H1 (cell line): ENCODE measurements at regions not wholly inside any gene's neighbourhood (a gene's known extent, or its start where the extent isn't known, plus 50 kb on each side); places are given as distances from the start of the nearest gene placed in this dataset.

Experiments used
- CTCF ChIA-PET: fragments of 300-600 bp; sonication (Branson Sonifier 250); formaldehyde crosslinking; loops from one replicate; lab custom pipeline; 2021; ENCODE audit not compliant: partially characterized antibody; lab: Charles Lee
- POLR2A ChIA-PET: fragments of 300-600 bp; sonication (Branson Sonifier 250); formaldehyde crosslinking; loops from one replicate; lab custom pipeline; 2021; ENCODE audit warnings: inconsistent platforms; ENCODE audit not compliant: partially characterized antibody; lab: Charles Lee
- DNase-seq, 2 experiments: peaks; one replicate each; pipeline versions ENCODE4 v3.0.0 to v3.0.0-alpha.2; 2010 to 2022; ENCODE audit warnings: low spot score in 2 of 2, low read depth in 1 of 2, mixed read lengths in 1 of 2
- FAIRE-seq: peaks from 2 replicates; lab custom pipeline; 2011; peaks lifted over from hg19 to GRCh38; lab: Jason Lieb, UNC
- H2AFZ ChIP-seq: 2 replicates; pipeline ENCODE4 v1.8.1; 2012; ENCODE audit warnings: low read length, inconsistent platforms
- H2AK5ac ChIP-seq: 2 replicates; pipeline ENCODE4 v1.6.1; 2013; ENCODE audit warnings: low read depth, low read length
- H2BK120ac ChIP-seq: replicated peaks from 2 replicates; pipeline ENCODE3; 2013; ENCODE audit warnings: low read depth, low read length, inconsistent platforms
- H2BK12ac ChIP-seq: 2 replicates; pipeline ENCODE4 v1.6.1; 2013; ENCODE audit warnings: low read depth, low read length
- H2BK15ac ChIP-seq: 2 replicates; pipeline ENCODE4 v1.6.1; 2013; ENCODE audit warnings: low read length
- H2BK20ac ChIP-seq: 2 replicates; pipeline ENCODE4 v1.6.1; 2013; ENCODE audit warnings: low read length
- H2BK5ac ChIP-seq: 2 replicates; pipeline ENCODE4 v1.6.1; 2013; ENCODE audit warnings: low read depth, low read length
- H3K14ac ChIP-seq: 2 replicates; pipeline ENCODE4 v1.6.1; 2013; ENCODE audit warnings: inconsistent platforms; ENCODE audit not compliant: insufficient read length
- H3K18ac ChIP-seq: 2 replicates; pipeline ENCODE4 v1.6.1; 2013; ENCODE audit warnings: low read length; ENCODE audit errors: extremely low read depth
- H3K23ac ChIP-seq: 2 replicates; pipeline ENCODE4 v1.6.1; 2013; ENCODE audit warnings: inconsistent platforms; ENCODE audit not compliant: insufficient read length
- H3K23me2 ChIP-seq: 2 replicates; pipeline ENCODE4 v1.6.1; 2013; ENCODE audit warnings: low read depth, low read length
- H3K27ac ChIP-seq: 2 replicates; pipeline ENCODE4 v1.6.1; 2011; ENCODE audit warnings: low read depth, low read length, inconsistent platforms
- H3K27me3 ChIP-seq, 4 experiments: replicated peaks in 1 of 4; 1 replicate in 1 of 4; 2 replicates in 3 of 4; pipeline versions ENCODE4 v1.6.1 to v1.8.1; 2011 to 2013; ENCODE audit warnings: low read length in 3 of 4, mild to moderate bottlenecking in 3 of 4, inconsistent platforms in 2 of 4, mixed read lengths in 2 of 4, moderate library complexity in 1 of 4; ENCODE audit not compliant: control insufficient read depth in 3 of 4, insufficient read depth in 3 of 4; ENCODE audit errors: extremely low read depth in 1 of 4
- H3K36me3 ChIP-seq, 4 experiments: 2 replicates each; pipeline versions ENCODE4 v1.6.1 to v1.8.1; 2011 to 2013; ENCODE audit warnings: mild to moderate bottlenecking in 4 of 4, low read length in 3 of 4, moderate library complexity in 2 of 4, control low read depth in 1 of 4, inconsistent platforms in 1 of 4; ENCODE audit not compliant: insufficient read depth in 4 of 4, control insufficient read depth in 2 of 4
- H3K4ac ChIP-seq: replicated peaks from 2 replicates; pipeline ENCODE3; 2013; ENCODE audit warnings: low read length, low read depth, mixed read lengths, inconsistent platforms; ENCODE audit not compliant: insufficient read length
- H3K4me1 ChIP-seq, 4 experiments: replicated peaks in 1 of 4; 1 replicate in 1 of 4; 2 replicates in 3 of 4; pipeline versions ENCODE4 v1.6.1 to v1.8.1; 2011 to 2013; ENCODE audit warnings: low read length in 3 of 4, inconsistent platforms in 2 of 4, mixed read lengths in 1 of 4; ENCODE audit not compliant: insufficient read depth in 4 of 4, control insufficient read depth in 3 of 4
- H3K4me2 ChIP-seq, 2 experiments: 2 replicates each; pipeline versions ENCODE4 v1.6.1 to v1.8.1; 2011 to 2013; ENCODE audit warnings: low read depth in 2 of 2, low read length in 2 of 2, control low read depth in 1 of 2, inconsistent platforms in 1 of 2, mild to moderate bottlenecking in 1 of 2; ENCODE audit not compliant: insufficient read depth in 1 of 2
- H3K4me3 ChIP-seq, 4 experiments: fragments of 200-600, 300-600 bp in 1 of 4; sonication (generic), shearing (Covaris generic), sonication (Bioruptor Twin) in 1 of 4; 2 replicates each; pipeline versions ENCODE4 v1.5.1 to v1.8.1; 2011 to 2016; ENCODE audit warnings: low read length in 4 of 4, low read depth in 3 of 4, control low read depth in 2 of 4, inconsistent platforms in 2 of 4, mild to moderate bottlenecking in 2 of 4, mixed read lengths in 1 of 4, moderate library complexity in 1 of 4; ENCODE audit not compliant: insufficient read depth in 2 of 4; ENCODE audit errors: extremely low read depth in 1 of 4
- H3K56ac ChIP-seq: replicated peaks from 2 replicates; pipeline ENCODE3; 2013; ENCODE audit warnings: low read depth, mild to moderate bottlenecking, mixed read lengths, low read length, inconsistent platforms; ENCODE audit not compliant: insufficient read length
- H3K79me1 ChIP-seq: 2 replicates; pipeline ENCODE4 v1.6.1; 2013; ENCODE audit warnings: low read depth, low read length, control low read depth
- H3K79me2 ChIP-seq, 2 experiments: 2 replicates each; pipeline versions ENCODE4 v1.6.1 to v1.8.1; 2012 to 2013; ENCODE audit warnings: low read length in 2 of 2, mild to moderate bottlenecking in 2 of 2, inconsistent platforms in 1 of 2; ENCODE audit not compliant: insufficient read depth in 2 of 2, control insufficient read depth in 1 of 2
- H3K9ac ChIP-seq, 4 experiments: replicated peaks in 1 of 4; 1 replicate in 1 of 4; 2 replicates in 3 of 4; pipeline versions ENCODE4 v1.6.1 to v1.8.1; 2011 to 2013; ENCODE audit warnings: low read depth in 3 of 4, low read length in 3 of 4, control low read depth in 2 of 4, mild to moderate bottlenecking in 2 of 4, moderate library complexity in 2 of 4, inconsistent platforms in 1 of 4; ENCODE audit errors: extremely low read depth in 1 of 4
- H3K9me3 ChIP-seq, 2 experiments: 2 replicates each; pipeline versions ENCODE4 v1.6.1 to v1.8.1; 2012 to 2013; ENCODE audit warnings: mild to moderate bottlenecking in 2 of 2, moderate library complexity in 2 of 2, control low read depth in 1 of 2, inconsistent platforms in 1 of 2, low read depth in 1 of 2, low read length in 1 of 2, mixed read lengths in 1 of 2; ENCODE audit not compliant: insufficient read depth in 2 of 2
- H4K20me1 ChIP-seq, 2 experiments: replicated peaks in 1 of 2; 2 replicates each; pipeline versions ENCODE3 to v1.8.1; 2011 to 2013; ENCODE audit warnings: inconsistent platforms in 2 of 2, low read length in 2 of 2, mild to moderate bottlenecking in 1 of 2; ENCODE audit not compliant: insufficient read depth in 2 of 2, control insufficient read depth in 1 of 2
- H4K5ac ChIP-seq: 2 replicates; pipeline ENCODE4 v1.6.1; 2013; ENCODE audit warnings: low read length, low read depth, mixed read lengths, inconsistent platforms; ENCODE audit not compliant: insufficient read length
- H4K8ac ChIP-seq: 2 replicates; pipeline ENCODE4 v1.8.0; 2013; ENCODE audit warnings: mild to moderate bottlenecking, moderate library complexity, low read length, inconsistent platforms; ENCODE audit not compliant: insufficient read depth; ENCODE audit errors: extremely low read depth
- H4K91ac ChIP-seq: replicated peaks from 2 replicates; pipeline ENCODE3; 2013; ENCODE audit warnings: low read length, mixed read lengths, inconsistent platforms; ENCODE audit not compliant: insufficient read length
- GABPA ChIP-seq: IDR thresholded peaks from 2 replicates; pipeline ENCODE4 v1.6.1; 2011; ENCODE audit warnings: mild to moderate bottlenecking, low read length, moderate library complexity, borderline replicate concordance; ENCODE audit not compliant: insufficient read depth
- RNF2 ChIP-seq: fragments of 200-900, 300-1000 bp; sonication (generic); IDR thresholded peaks from 2 replicates; pipeline ENCODE4 v1.7.1; 2016; ENCODE audit warnings: borderline replicate concordance, low read depth, mild to moderate bottlenecking, antibody characterized with exemption, low read length; ENCODE audit not compliant: poor library complexity, severe bottlenecking; ENCODE audit errors: missing control alignments
- WGBS, 2 experiments: shearing (Covaris generic) in 1 of 2; methylation state at CpG; one replicate each; pipeline versions ENCODE4 v1.1.6 to v1.1.7; 2013 to 2015; ENCODE audit warnings: low lambda C conversion rate in 2 of 2, mixed read lengths in 2 of 2, inconsistent platforms in 1 of 2, low coverage in 1 of 2, missing lambda C conversion rate in 1 of 2; ENCODE audit not compliant: insufficient replicate concordance in 2 of 2, insufficient coverage in 1 of 2, insufficient read length in 1 of 2; ENCODE audit errors: extremely low coverage in 1 of 2, missing lambda C conversion rate in 1 of 2; 5-methylcytosine and 5-hydroxymethylcytosine counted together

DNA sequence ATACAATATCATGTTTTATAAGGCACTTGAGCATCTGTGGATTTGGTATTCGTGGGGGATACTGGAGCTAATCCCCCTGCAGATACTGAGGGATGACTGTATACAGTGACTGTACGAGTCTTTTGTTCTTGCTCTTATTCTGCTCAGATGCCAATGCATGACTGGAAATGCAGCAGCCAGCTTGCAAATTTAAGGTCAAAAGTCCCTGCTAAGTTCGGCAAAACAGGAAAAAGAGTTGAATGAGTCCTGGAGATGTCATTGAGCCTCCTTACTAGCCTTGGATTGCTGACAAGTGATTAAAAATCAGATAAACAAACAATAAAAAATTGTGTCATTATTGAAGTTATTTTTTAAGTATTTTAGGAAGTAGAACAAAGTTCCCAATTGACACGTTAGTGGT is 599.3 kb upstream of the IMPG1 start:
- Histone ChIP-seq H2AFZ (no peak overlapping the region), H3K36me3 (no peaks in the 10 kb centered on the region), H4K20me1 (no peaks in the 10 kb centered on the region), H3K23ac (no peak overlapping the region), H3K79me2 (no peaks in the 10 kb centered on the region), H3K4me1 (no peaks in the 10 kb centered on the region), H2BK120ac (no peak overlapping the region), H4K5ac (no peak overlapping the region), H2AK5ac (no peak overlapping the region), H4K91ac (no peak overlapping the region), H3K4me2 (no peak overlapping the region), H3K27ac (no peak overlapping the region), H3K4me3 (no peak overlapping the region), H3K18ac (no peak overlapping the region), H3K9ac (no peak overlapping the region), H3K56ac (no peak overlapping the region), H2BK15ac (no peak overlapping the region), H3K14ac (no peak overlapping the region), H3K4ac (no peak overlapping the region), H3K23me2 (no peaks in the 10 kb centered on the region), H2BK12ac (no peak overlapping the region), H2BK5ac (no peak overlapping the region), H3K9me3 (no peaks in the 10 kb centered on the region), H3K79me1 (no peaks in the 10 kb centered on the region), H2BK20ac (no peak overlapping the region), H4K8ac (no peak overlapping the region), H3K27me3 (no peaks in the 10 kb centered on the region)
- POLR2A ChIA-PET, result no interaction called here
- 88% methylated on average over 4 of the region's 4 CpGs; no CpG with 5 or more reads in 1 of the 2 experiments for WGBS, 2 experiments
- no peak for TF ChIP-seq RNF2
- no peak for TF ChIP-seq GABPA
- DNase-seq, result no peak
- no peak for FAIRE-seq
- CTCF ChIA-PET, result interaction anchor here (0.6 to 1.9 kb wide), 3 partner anchors 10 to 30 kb away, joined by 3 to 8 read pairs (median 4); no protein-coding TSS in a partner anchor
